ENCODE measurements at regions not wholly inside any gene's neighbourhood (a gene's known extent, or its start where the extent isn't known, plus 50 kb on each side); places are given as distances from the start of the nearest gene placed in this dataset.

- no peak for DNase-seq
Measured at GRCh38 chr2:105489168-105489878, 90.5 kb upstream of the FHL2 start.

- no peak for DNase-seq
Measured at GRCh38 chr2:105488285-105488684, 89.4 kb upstream of the FHL2 start.

DNA sequence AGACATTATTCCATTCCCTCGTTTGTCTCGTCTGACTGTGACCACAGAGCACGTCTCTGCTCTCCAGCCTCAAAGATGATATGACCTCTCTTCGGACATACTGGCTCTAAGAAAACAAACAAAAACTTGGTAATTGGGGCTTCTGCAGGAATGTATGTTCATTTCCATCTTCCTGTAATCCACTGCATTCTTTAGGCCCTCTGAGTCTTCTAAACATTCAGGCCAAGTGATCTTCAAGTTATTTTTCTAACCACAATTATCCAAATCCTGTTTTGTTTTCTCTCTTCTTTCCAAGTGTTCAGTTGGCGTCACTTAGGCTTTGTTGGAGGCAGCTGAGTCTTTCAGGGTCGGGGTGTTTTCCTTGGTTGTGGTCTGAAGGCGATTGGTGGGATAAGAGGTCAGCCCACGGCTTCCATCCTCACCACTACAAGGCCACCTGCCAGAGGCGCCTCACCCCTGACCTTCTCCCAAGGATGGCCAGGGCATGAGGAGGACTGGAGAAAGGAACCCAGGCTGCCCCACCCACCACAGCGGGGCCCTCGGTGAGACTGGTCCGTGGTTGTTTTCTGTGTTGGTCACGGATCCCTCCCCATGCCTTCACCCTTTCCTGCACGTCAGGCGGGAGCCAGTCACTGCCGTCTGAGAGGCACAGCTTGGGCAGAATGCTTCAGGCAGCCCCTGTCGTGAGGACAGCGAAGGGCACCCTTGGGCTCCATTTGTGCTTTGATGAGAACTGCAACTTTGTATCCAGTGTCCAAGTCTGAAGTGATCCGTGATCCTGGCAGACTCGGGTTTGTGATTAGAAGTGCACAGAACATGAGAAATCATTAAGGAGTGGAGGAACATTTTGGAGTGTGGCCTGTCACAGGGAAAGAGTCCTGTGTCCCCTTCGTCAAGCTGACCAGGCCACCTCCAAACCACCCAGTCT is 88.6 kb upstream of the FHL2 start:
- DNase-seq: no peak

DNA sequence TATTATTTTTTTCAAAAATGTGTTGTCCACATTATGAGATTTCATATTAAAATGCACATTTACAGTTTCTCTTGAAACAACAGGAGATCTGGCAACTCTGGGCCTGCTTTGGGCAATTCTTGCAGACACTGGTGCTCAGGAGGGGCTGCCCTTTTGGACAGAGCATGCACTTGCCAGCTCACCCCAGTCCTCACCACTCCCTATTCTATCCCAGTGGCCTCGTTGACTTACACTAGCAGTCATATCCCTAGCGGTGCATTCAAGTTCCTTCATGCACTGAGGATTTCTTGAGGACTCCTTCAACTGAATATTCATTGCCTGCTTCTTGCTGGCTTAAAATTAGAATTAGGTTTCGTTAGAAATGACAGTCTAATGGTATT is 87.9 kb upstream of the FHL2 start:
- DNase-seq: no peak

DNA sequence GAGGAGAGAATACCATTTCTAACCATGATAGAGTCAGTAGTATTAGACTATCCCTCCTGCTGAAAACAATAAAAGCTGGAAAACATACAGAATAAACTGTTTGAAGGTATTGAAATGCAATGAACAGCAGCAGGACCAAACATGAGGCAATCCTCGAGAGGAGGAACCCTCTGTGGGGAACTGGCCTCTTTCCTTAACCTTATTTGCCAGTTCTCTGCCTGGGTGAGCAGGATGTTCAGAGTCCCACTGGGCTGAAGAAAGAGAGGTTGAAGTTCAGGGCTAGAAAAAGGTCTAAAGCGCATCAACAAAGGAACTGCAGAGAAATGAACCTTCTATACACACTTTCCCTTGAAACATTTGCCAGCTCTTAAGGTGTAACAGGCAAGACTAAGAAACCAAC is 79.8 kb upstream of the FHL2 start:
- no peak for DNase-seq

DNA sequence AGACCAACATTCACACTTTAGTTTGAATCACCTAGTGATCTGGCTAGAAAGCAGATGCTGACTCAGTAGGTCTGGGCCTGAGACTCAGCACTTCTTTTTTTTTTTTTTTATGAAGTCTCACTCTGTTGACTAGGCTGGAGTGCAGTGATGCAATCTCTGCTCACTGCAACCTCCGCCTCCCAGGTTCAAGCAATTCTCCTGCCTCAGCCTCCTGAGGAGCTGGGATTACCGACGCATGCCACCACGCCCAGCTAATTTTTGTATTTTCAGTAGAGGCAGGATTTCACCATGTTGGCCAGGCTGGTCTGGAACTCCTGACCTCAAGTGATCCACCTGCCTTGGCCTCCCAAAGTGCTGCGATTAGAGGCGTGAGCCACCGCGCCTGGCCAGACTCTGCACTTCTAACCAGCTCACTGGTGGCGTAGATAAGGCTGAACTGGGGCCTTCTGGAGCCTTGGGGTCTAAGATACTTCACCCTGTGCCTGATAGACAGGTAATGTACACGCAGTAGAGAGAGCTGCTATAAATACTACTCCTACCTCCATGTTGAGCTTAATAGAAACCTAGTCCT is 78.3 kb upstream of the FHL2 start:
- peak; percentile 47 for DNase-seq

- peak; percentile 27 for DNase-seq
Measured at GRCh38 chr2:105473011-105473410, 74.2 kb upstream of the FHL2 start.

- no peak for DNase-seq
Measured at GRCh38 chr2:105470979-105471378, 72.1 kb upstream of the FHL2 start.

DNA sequence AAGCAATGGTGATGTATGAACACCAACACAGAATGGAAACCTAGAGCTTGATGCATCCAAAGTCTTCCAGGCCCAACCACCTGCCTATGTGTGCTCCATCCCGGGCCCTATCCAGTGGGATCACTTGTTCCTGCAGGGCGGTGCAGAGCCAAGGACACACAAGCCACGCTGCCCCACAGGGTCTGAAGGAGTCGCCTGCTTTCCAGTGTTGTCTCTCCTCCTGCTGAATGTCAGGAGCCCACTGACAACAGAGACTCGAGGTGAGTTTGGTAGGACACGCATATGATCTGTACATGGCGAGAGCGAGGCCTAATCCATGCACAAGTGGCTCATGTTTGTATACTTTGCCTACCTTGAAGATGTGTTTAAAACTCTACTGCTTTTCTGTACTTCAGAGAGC is 70.9 kb upstream of the FHL2 start:
- no peak for DNase-seq

GRCh38 chr2:105468582-105469042 is 69.8 kb upstream of the FHL2 start:
- no peak for DNase-seq

DNA sequence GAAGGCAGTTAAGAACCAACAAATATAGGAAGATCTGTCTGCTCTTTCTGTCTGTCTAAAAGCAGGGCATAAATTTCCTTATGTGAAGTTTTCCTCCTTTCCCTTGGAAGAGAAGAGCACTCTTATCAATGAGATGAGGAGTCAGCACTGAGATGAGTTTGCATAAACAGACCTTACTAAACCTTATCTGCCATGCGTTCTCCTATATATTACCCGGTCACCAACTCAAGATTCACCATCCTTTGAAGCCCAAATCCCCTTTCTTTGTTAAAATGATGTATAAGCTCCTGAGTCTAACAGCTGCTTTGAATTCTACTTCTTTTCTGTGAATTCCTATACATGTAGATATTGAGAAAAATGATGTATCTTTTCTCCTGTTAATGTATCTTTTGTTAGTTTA is 65.5 kb upstream of the FHL2 start:
- DNase-seq: no peak

DNA sequence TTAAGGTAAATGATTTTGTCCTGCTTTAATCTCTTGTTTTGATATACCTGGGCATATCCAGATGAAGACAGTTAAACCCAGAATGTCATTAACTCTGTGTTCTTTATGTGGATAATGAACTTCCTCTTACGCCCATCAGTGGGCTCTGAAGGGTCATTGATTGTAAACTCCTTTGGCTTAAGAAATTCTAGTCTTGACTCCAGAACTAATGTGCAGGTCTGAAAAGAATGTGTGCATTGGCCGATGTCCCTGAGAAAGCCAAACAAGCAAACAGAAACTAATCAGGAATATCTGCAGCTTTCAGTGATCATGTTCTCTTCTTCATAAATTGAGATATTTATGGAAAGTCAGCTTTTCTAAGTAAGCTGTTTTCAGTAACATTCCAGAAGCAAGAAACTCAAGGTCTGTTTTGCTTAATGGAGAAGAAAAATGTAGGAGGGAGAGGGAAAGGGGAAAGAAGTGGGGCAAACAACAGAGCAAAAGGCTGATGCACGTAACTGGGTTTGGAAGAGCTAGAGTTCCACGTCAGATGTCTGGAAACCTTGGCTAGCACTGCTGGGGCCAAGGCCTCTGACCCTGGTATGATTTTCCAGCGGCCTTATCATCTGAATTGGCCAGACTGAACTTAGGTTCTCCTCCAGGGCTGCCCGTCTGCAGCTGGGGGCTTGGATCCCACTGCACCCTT is 61.3 kb upstream of the FHL2 start:
- DNase-seq: no peak

DNA sequence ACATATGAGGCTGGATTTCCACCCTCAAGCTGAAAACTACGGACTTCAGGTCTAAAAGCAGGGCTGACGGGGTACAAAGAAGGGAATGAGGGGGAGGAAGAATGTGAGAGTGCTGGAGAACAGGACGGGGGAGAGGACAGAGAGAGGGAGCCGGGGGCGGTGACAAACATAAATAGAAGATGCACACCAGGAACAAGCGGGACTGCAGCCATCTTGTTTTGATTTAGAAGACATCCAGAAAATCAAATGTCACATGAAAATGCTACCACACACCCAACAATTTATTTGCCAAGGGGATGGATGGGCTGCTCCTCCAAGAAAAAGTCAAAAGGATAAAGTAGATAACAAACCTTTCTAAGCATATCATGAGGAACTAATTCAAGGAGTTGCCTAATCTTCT is 59.2 kb upstream of the FHL2 start:
- DNase-seq: no peak

DNA sequence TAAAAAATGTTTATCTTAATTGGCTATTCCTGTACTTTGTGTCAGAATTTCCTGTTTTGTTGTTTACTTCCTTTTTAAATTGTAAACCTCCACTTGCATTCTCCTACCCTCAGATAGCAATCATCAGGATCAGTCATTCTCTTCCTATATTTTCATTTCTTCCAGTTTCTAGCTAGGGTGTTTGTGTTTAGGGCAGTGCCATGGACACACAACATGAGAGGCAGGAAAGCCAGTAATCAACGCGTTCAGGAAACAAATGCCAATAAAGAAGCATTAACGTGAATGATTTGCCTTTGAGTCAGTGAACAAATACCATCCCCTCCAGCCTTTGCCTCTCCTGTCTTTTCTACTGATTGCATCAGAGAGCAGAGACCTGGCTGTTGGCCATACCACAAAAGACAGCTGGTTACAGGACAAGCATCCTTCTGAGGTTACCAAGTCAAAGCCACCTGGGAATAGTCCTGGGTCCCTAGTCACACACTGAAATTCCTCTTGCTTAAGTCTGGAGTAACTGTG is 56.7 kb upstream of the FHL2 start:
- DNase-seq: peak; percentile 46

DNA sequence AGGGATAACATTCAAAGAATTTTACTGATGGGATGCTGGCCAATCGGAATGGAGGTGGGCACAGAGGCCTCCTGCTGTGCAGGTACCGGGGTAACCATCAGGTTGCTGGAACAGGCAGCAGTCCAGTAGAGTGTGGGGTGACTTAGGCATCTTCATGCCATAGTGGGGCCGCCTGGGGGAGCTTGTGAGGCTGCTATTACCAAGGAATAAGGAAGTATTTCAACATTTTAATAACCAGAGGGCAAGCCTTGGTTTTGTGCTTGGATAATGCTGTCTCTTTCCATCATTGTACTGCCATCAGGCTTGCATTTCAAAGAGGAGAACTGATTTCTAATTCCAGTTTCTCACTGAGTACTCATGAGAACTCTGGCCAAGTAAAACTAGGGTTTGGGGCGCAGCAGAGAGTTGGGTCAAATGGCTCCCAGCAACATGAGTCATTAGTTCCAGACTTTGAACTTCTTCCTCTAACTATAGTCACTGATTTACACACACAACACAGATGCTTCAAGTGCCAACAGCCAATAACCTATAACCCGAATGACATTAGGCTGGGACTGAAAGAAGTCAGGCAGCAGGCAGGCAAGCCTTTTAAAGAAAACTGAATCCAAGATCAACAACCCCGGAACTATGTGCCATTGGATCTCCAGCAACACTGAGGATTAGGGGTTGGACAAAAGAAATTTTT is 56.1 kb upstream of the FHL2 start:
- DNase-seq: peak; percentile 82

GRCh38 chr2:105451571-105452166 is 52.8 kb upstream of the FHL2 start:
- no peak for DNase-seq

DNA sequence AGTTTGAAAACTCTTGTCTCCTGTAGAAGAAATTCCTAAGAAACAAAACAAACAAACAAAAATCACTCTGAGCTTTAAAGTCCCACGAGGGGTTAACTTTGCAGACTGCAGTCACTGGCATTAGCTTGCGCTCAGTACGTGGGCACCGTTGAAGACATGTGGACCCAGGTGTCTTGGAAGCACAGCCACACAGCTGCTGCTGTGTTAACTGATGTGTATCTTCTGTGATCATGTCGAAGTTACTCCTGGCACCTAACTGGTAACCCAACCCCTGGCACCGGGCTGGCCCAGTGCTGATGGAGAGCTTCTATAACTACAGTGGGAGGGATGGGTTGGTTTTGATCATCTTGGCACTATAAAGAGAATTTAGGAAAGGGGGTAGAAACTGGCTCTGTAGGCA is 51.6 kb upstream of the FHL2 start:
- no peak for DNase-seq

DNA sequence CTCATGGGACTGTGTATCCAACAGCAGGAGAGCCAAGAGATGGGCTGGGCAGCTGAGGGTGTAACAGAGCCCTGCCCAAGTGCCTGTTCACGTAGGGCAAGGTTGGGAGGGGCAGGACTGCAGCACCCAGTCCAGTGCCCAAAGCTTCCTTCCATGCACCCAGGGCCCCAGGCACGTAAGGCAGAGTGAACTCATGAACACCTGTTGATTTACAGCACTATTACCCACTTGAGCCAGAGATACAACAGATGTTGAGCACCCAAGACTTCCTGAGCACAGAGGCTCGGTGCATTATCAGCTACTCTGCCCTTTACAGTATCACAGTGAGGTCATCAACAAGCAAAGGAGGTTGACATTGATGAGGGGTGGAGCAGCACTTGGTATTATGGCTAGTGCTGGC is 50.2 kb upstream of the FHL2 start:
- DNase-seq: peak; percentile 62
